ENCODE measurements at regions not wholly inside any gene's neighbourhood (a gene's known extent, or its start where the extent isn't known, plus 50 kb on each side); places are given as distances from the start of the nearest gene placed in this dataset.

GRCh38 chr5:67416133-67416937 is 219.7 kb upstream of the CD180 start:
- no peaks in the 10 kb centered on the region for H3K36me3 ChIP-seq (ENCODE audit: control insufficient read depth, insufficient read depth, low read length)
- TF ChIP-seq CTCF (IDR thresholded peaks at IDR 0.05; ENCODE audit: insufficient read depth, low read length, poor library complexity, severe bottlenecking): no peak
- no peak overlapping the region for H3K4me3 ChIP-seq (ENCODE audit: low read depth, low read length)
- no peak for DNase-seq (ENCODE audit: low read depth)
- H3K27me3 ChIP-seq (ENCODE audit: control insufficient read depth, insufficient read depth, low read length): no peaks in the 10 kb centered on the region

- no peak overlapping the region for H3K4me3 ChIP-seq (ENCODE audit: low read depth, low read length)
- DNase-seq (ENCODE audit: low read depth): no peak
- TF ChIP-seq CTCF (IDR thresholded peaks at IDR 0.05; ENCODE audit: insufficient read depth, low read length, poor library complexity, severe bottlenecking): no peak
- H3K36me3 ChIP-seq (ENCODE audit: control insufficient read depth, insufficient read depth, low read length): no peaks in the 10 kb centered on the region
- H3K27me3 ChIP-seq (ENCODE audit: control insufficient read depth, insufficient read depth, low read length): no peaks in the 10 kb centered on the region
Observed at GRCh38 chr5:67414712-67415111, 218.1 kb upstream of the CD180 start.

- TF ChIP-seq CTCF (IDR thresholded peaks at IDR 0.05; ENCODE audit: insufficient read depth, low read length, poor library complexity, severe bottlenecking): no peak
- no peaks in the 10 kb centered on the region for H3K27me3 ChIP-seq (ENCODE audit: control insufficient read depth, insufficient read depth, low read length)
- DNase-seq (ENCODE audit: low read depth): no peak
- H3K4me3 ChIP-seq (ENCODE audit: low read depth, low read length): no peak overlapping the region
- H3K36me3 ChIP-seq (ENCODE audit: control insufficient read depth, insufficient read depth, low read length): no peaks in the 10 kb centered on the region
Observed at GRCh38 chr5:67413721-67414120, 217.1 kb upstream of the CD180 start.

GRCh38 chr5:67409126-67409777 is 212.7 kb upstream of the CD180 start:
- H3K27me3 ChIP-seq (ENCODE audit: control insufficient read depth, insufficient read depth, low read length): no peaks in the 10 kb centered on the region
- no peak overlapping the region for H3K4me3 ChIP-seq (ENCODE audit: low read depth, low read length)
- no peaks in the 10 kb centered on the region for H3K36me3 ChIP-seq (ENCODE audit: control insufficient read depth, insufficient read depth, low read length)
- DNase-seq (ENCODE audit: low read depth): no peak
- TF ChIP-seq CTCF (IDR thresholded peaks at IDR 0.05; ENCODE audit: insufficient read depth, low read length, poor library complexity, severe bottlenecking): no peak

GRCh38 chr5:67407979-67408378 is 211.4 kb upstream of the CD180 start:
- TF ChIP-seq CTCF (IDR thresholded peaks at IDR 0.05; ENCODE audit: insufficient read depth, low read length, poor library complexity, severe bottlenecking): no peak
- Histone ChIP-seq H3K4me3 (ENCODE audit: low read depth, low read length) (no peak overlapping the region), H3K36me3 (ENCODE audit: control insufficient read depth, insufficient read depth, low read length) (no peaks in the 10 kb centered on the region), H3K27me3 (ENCODE audit: control insufficient read depth, insufficient read depth, low read length) (no peaks in the 10 kb centered on the region)
- no peak for DNase-seq (ENCODE audit: low read depth)

All from kidney epithelial cell (primary cell).